GM23338 (cell line): ENCODE measurements at regions not wholly inside any gene's neighbourhood (a gene's known extent, or its start where the extent isn't known, plus 50 kb on each side); places are given as distances from the start of the nearest gene placed in this dataset.

Experiments
- ATAC-seq: fragments of 200-7000 bp; cut with Tn5 transposase; 3 replicates; pipeline ENCODE4 v1.9.1; 2020
- DNase-seq: peaks from one replicate; pipeline ENCODE4 v3.0.0-alpha.2; 2015; ENCODE audit warnings: low spot score
- H2AFZ ChIP-seq: fragments of 200-600 bp; sonication (generic); 2 replicates; pipeline ENCODE4 v1.8.0; 2016; ENCODE audit warnings: antibody characterized with exemption, mild to moderate bottlenecking, moderate library complexity
- H3F3A ChIP-seq: fragments of 200-600 bp; sonication (generic); replicated peaks from 2 replicates; pipeline ENCODE4 v1.8.0; 2017; ENCODE audit warnings: antibody characterized with exemption, mixed run types, low read depth
- H3K27ac ChIP-seq: fragments of 200-600 bp; sonication (generic); 2 replicates; pipeline ENCODE4 v1.6.1; 2016; ENCODE audit warnings: low read depth
- H3K27me3 ChIP-seq: fragments of 200-600 bp; sonication (generic); 2 replicates; pipeline ENCODE4 v1.8.0; 2016; ENCODE audit warnings: mild to moderate bottlenecking, mixed run types, moderate library complexity; ENCODE audit not compliant: insufficient read depth
- H3K36me3 ChIP-seq: fragments of 200-600 bp; sonication (generic); 2 replicates; pipeline ENCODE4 v1.8.0; 2016; ENCODE audit warnings: mild to moderate bottlenecking; ENCODE audit not compliant: insufficient read depth
- H3K4me1 ChIP-seq: fragments of 200-600 bp; sonication (generic); 2 replicates; pipeline ENCODE4 v1.8.0; 2016; ENCODE audit warnings: mild to moderate bottlenecking, moderate library complexity; ENCODE audit not compliant: insufficient read depth
- H3K4me2 ChIP-seq: fragments of 200-600 bp; sonication (generic); 2 replicates; pipeline ENCODE4 v1.7.1; 2017; ENCODE audit warnings: mixed run types
- H3K4me3 ChIP-seq: fragments of 200-600 bp; sonication (generic); 2 replicates; pipeline ENCODE4 v1.6.1; 2016; ENCODE audit warnings: mixed run types
- H3K79me2 ChIP-seq: fragments of 200-600 bp; sonication (generic); replicated peaks from 2 replicates; pipeline ENCODE4 v1.8.0; 2017; ENCODE audit warnings: mild to moderate bottlenecking; ENCODE audit not compliant: insufficient read depth
- H3K9me2 ChIP-seq: fragments of 200-600 bp; sonication (generic); 2 replicates; pipeline ENCODE4 v1.8.0; 2017; ENCODE audit not compliant: insufficient read depth
- H4K20me1 ChIP-seq: fragments of 200-600 bp; sonication (generic); replicated peaks from 2 replicates; pipeline ENCODE4 v1.8.0; 2017; ENCODE audit warnings: mild to moderate bottlenecking; ENCODE audit not compliant: insufficient read depth
- H3K27ac Mint-ChIP-seq: 2 replicates; pipeline ENCODE4 v1.8.0; 2020; ENCODE audit warnings: inconsistent platforms, mild to moderate bottlenecking, moderate library complexity, mixed read lengths
- H3K27me3 Mint-ChIP-seq: 3 replicates; pipeline ENCODE4 v1.8.0; 2022; ENCODE audit warnings: low read depth, mild to moderate bottlenecking, moderate library complexity, mixed read lengths, inconsistent platforms; ENCODE audit not compliant: insufficient read depth, poor library complexity
- H3K36me3 Mint-ChIP-seq: 3 replicates; pipeline ENCODE4 v1.8.0; 2021; ENCODE audit warnings: low read depth, mild to moderate bottlenecking, inconsistent platforms, moderate library complexity, mixed read lengths
- H3K4me1 Mint-ChIP-seq: 3 replicates; pipeline ENCODE4 v1.8.0; 2020; ENCODE audit warnings: mild to moderate bottlenecking, inconsistent platforms, mixed read lengths
- H3K4me3 Mint-ChIP-seq: 3 replicates; pipeline ENCODE4 v1.8.0; 2021; ENCODE audit warnings: moderate library complexity, mild to moderate bottlenecking, inconsistent platforms, mixed read lengths
- H3K9me3 Mint-ChIP-seq: 3 replicates; pipeline ENCODE4 v1.8.0; 2020; ENCODE audit warnings: moderate library complexity, mild to moderate bottlenecking, inconsistent platforms, mixed read lengths
- CREB1 ChIP-seq: fragments of 250-450 bp; sonication (Bioruptor Pico); IDR thresholded peaks from 2 replicates; pipeline ENCODE4 v1.5.0; 2020; ENCODE audit warnings: low read depth, mild to moderate bottlenecking, moderate library complexity
- ETS1 ChIP-seq: IDR thresholded peaks from 2 replicates; pipeline ENCODE4 v1.6.1; 2016; ENCODE audit warnings: antibody characterized with exemption
- EZH2 ChIP-seq: fragments of 200-600 bp; sonication (generic); IDR thresholded peaks from one replicate; pipeline ENCODE4 v1.8.0; 2017; ENCODE audit warnings: antibody characterized with exemption, mild to moderate bottlenecking, low read depth; ENCODE audit not compliant: unreplicated experiment
- EZH2phosphoT487 ChIP-seq: fragments of 200-600 bp; sonication (generic); IDR thresholded peaks from one replicate; pipeline ENCODE4 v1.8.1; 2018; ENCODE audit warnings: antibody characterized with exemption; ENCODE audit not compliant: unreplicated experiment
- JUNB ChIP-seq: IDR thresholded peaks from one replicate; pipeline ENCODE4 v1.6.1; 2016; ENCODE audit warnings: antibody characterized with exemption; ENCODE audit not compliant: unreplicated experiment
- NANOG ChIP-seq: IDR thresholded peaks from 2 replicates; pipeline ENCODE4 v1.6.1; 2016; ENCODE audit warnings: antibody characterized with exemption, borderline replicate concordance
- POLR2AphosphoS5 ChIP-seq: IDR thresholded peaks from 2 replicates; pipeline ENCODE4 v1.6.1; 2016; ENCODE audit warnings: antibody characterized with exemption, low read depth
- REST ChIP-seq: IDR thresholded peaks from one replicate; pipeline ENCODE4 v1.6.1; 2018; ENCODE audit warnings: antibody characterized with exemption; ENCODE audit not compliant: unreplicated experiment
- STAT1 ChIP-seq: IDR thresholded peaks from one replicate; pipeline ENCODE4 v1.6.1; 2016; ENCODE audit warnings: antibody characterized with exemption; ENCODE audit not compliant: unreplicated experiment
- ZNF114 ChIP-seq: fragments of 250-450 bp; sonication (Bioruptor Pico); IDR thresholded peaks from 2 replicates; pipeline ENCODE4 v1.5.0; 2020; ENCODE audit warnings: mild to moderate bottlenecking, moderate library complexity
- ZNF331 ChIP-seq: fragments of 250-450 bp; sonication (Bioruptor Pico); IDR thresholded peaks from 2 replicates; pipeline ENCODE4 v1.5.0; 2020; ENCODE audit warnings: low read depth, mild to moderate bottlenecking, moderate library complexity
- TF ChIP-seq, protein P1 (sequence below): fragments of 250-450 bp; sonication (Bioruptor Pico); IDR thresholded peaks from 2 replicates; pipeline ENCODE4 v1.5.0; 2020; ENCODE audit warnings: mild to moderate bottlenecking, moderate library complexity
- TF ChIP-seq, protein P2 (sequence below), 2 experiments: fragments of 200-600 bp in 1 of 2; sonication (generic) in 1 of 2; conservative IDR thresholded peaks; 2 replicates each; pipeline versions ENCODE4 v1.5.1 to v1.6.1; 2016 to 2017; ENCODE audit warnings: antibody characterized with exemption in 2 of 2, low read depth in 2 of 2, mild to moderate bottlenecking in 2 of 2, moderate library complexity in 1 of 2

- H3K27ac ChIP-seq: no peak overlapping the region
- TF ChIP-seq, protein P1, sequence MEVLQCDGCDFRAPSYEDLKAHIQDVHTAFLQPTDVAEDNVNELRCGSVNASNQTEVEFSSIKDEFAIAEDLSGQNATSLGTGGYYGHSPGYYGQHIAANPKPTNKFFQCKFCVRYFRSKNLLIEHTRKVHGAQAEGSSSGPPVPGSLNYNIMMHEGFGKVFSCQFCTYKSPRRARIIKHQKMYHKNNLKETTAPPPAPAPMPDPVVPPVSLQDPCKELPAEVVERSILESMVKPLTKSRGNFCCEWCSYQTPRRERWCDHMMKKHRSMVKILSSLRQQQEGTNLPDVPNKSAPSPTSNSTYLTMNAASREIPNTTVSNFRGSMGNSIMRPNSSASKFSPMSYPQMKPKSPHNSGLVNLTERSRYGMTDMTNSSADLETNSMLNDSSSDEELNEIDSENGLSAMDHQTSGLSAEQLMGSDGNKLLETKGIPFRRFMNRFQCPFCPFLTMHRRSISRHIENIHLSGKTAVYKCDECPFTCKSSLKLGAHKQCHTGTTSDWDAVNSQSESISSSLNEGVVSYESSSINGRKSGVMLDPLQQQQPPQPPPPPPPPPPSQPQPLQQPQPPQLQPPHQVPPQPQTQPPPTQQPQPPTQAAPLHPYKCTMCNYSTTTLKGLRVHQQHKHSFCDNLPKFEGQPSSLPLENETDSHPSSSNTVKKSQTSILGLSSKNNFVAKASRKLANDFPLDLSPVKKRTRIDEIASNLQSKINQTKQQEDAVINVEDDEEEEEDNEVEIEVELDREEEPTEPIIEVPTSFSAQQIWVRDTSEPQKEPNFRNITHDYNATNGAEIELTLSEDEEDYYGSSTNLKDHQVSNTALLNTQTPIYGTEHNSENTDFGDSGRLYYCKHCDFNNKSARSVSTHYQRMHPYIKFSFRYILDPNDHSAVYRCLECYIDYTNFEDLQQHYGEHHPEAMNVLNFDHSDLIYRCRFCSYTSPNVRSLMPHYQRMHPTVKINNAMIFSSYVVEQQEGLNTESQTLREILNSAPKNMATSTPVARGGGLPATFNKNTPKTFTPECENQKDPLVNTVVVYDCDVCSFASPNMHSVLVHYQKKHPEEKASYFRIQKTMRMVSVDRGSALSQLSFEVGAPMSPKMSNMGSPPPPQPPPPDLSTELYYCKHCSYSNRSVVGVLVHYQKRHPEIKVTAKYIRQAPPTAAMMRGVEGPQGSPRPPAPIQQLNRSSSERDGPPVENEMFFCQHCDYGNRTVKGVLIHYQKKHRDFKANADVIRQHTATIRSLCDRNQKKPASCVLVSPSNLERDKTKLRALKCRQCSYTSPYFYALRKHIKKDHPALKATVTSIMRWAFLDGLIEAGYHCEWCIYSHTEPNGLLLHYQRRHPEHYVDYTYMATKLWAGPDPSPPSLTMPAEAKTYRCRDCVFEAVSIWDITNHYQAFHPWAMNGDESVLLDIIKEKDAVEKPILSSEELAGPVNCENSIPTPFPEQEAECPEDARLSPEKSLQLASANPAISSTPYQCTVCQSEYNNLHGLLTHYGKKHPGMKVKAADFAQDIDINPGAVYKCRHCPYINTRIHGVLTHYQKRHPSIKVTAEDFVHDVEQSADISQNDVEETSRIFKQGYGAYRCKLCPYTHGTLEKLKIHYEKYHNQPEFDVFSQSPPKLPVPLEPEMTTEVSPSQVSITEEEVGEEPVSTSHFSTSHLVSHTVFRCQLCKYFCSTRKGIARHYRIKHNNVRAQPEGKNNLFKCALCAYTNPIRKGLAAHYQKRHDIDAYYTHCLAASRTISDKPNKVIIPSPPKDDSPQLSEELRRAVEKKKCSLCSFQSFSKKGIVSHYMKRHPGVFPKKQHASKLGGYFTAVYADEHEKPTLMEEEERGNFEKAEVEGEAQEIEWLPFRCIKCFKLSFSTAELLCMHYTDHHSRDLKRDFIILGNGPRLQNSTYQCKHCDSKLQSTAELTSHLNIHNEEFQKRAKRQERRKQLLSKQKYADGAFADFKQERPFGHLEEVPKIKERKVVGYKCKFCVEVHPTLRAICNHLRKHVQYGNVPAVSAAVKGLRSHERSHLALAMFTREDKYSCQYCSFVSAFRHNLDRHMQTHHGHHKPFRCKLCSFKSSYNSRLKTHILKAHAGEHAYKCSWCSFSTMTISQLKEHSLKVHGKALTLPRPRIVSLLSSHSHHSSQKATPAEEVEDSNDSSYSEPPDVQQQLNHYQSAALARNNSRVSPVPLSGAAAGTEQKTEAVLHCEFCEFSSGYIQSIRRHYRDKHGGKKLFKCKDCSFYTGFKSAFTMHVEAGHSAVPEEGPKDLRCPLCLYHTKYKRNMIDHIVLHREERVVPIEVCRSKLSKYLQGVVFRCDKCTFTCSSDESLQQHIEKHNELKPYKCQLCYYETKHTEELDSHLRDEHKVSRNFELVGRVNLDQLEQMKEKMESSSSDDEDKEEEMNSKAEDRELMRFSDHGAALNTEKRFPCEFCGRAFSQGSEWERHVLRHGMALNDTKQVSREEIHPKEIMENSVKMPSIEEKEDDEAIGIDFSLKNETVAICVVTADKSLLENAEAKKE (CRISPR knock-in tag): no peak
- TF ChIP-seq EZH2phosphoT487: no peak
- no peak for TF ChIP-seq REST
- TF ChIP-seq EZH2: no peak
- no peak for TF ChIP-seq JUNB
- no peak for TF ChIP-seq STAT1
- TF ChIP-seq ZNF114 (CRISPR knock-in tag): no peak
- no peak for TF ChIP-seq POLR2AphosphoS5
- TF ChIP-seq, protein P2, sequence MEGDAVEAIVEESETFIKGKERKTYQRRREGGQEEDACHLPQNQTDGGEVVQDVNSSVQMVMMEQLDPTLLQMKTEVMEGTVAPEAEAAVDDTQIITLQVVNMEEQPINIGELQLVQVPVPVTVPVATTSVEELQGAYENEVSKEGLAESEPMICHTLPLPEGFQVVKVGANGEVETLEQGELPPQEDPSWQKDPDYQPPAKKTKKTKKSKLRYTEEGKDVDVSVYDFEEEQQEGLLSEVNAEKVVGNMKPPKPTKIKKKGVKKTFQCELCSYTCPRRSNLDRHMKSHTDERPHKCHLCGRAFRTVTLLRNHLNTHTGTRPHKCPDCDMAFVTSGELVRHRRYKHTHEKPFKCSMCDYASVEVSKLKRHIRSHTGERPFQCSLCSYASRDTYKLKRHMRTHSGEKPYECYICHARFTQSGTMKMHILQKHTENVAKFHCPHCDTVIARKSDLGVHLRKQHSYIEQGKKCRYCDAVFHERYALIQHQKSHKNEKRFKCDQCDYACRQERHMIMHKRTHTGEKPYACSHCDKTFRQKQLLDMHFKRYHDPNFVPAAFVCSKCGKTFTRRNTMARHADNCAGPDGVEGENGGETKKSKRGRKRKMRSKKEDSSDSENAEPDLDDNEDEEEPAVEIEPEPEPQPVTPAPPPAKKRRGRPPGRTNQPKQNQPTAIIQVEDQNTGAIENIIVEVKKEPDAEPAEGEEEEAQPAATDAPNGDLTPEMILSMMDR (conservative IDR thresholded peaks at IDR 0.05; ENCODE audit: low read depth in 2 of 2): no peak
- no peak for TF ChIP-seq NANOG
- TF ChIP-seq ETS1: no peak
- no peak for TF ChIP-seq ZNF331 (CRISPR knock-in tag)
- TF ChIP-seq CREB1 (CRISPR knock-in tag): no peak
- DNase-seq (no peak), ATAC-seq (no peak)
- Mint-ChIP-seq H3K4me3 (no peak overlapping the region), H3K9me3 (peaks cover 5% of the 10 kb centered on the region; the same call in 2 of the 3 replicates), H3K4me1 (peaks cover 21% of the 10 kb centered on the region), H3K27me3 (no peaks in the 10 kb centered on the region), H3K27ac (no peak overlapping the region), H3K36me3 (peaks cover 7% of the 10 kb centered on the region; the same call in 1 of the 3 replicates)
- no peaks in the 10 kb centered on the region for H3K79me2 ChIP-seq
- H3K4me3 ChIP-seq: no peak overlapping the region
- peaks cover 2% of the 10 kb centered on the region for H3K4me1 ChIP-seq
- peaks cover 8% of the 10 kb centered on the region; the same call in 1 of the 2 replicates for H3K9me2 ChIP-seq
- no peak overlapping the region for H3K4me2 ChIP-seq
- H2AFZ ChIP-seq: no peak overlapping the region
- H3F3A ChIP-seq: no peaks in the 10 kb centered on the region
- no peaks in the 10 kb centered on the region for H3K36me3 ChIP-seq
- H3K27me3 ChIP-seq: no peaks in the 10 kb centered on the region
- no peaks in the 10 kb centered on the region for H4K20me1 ChIP-seq
Measured at GRCh38 chr3:46112296-46112695, 85.0 kb upstream of the XCR1 start.
